Natural killer cell (primary cell): ENCODE measurements at regions not wholly inside any gene's neighbourhood (a gene's known extent, or its start where the extent isn't known, plus 50 kb on each side); places are given as distances from the start of the nearest gene placed in this dataset.

Source experiments
- ATAC-seq, 3 donors: fragments of 150-1000 bp in 2 of 3; fragments of 200-7000 bp in 1 of 3; cut with Tn5 transposase; 1 replicate in 1 of 3; 2 replicates in 2 of 3; pipeline ENCODE4 v1.10.0; 2021; ENCODE audit warnings: mild to moderate bottlenecking in 2 of 3, moderate library complexity in 2 of 3
- DNase-seq, 2 donors: peaks; one replicate each; pipeline versions ENCODE4 v3.0.0 to v3.0.0-alpha.2; 2013 to 2021; ENCODE audit warnings: mixed read lengths in 1 of 2
- H3K27ac ChIP-seq: one replicate; pipeline ENCODE4 v1.5.1; 2013; ENCODE audit warnings: mild to moderate bottlenecking, low read length
- H3K27me3 ChIP-seq: one replicate; pipeline ENCODE4 v1.6.1; 2013; ENCODE audit warnings: low read length; ENCODE audit not compliant: control insufficient read depth, insufficient read depth
- H3K36me3 ChIP-seq: one replicate; pipeline ENCODE4 v1.6.1; 2013; ENCODE audit warnings: low read length; ENCODE audit not compliant: control insufficient read depth, insufficient read depth
- H3K4me1 ChIP-seq: one replicate; pipeline ENCODE4 v1.6.1; 2013; ENCODE audit warnings: low read length; ENCODE audit not compliant: control insufficient read depth, insufficient read depth
- H3K4me3 ChIP-seq: one replicate; pipeline ENCODE4 v1.5.1; 2013; ENCODE audit warnings: low read length
- H3K9me3 ChIP-seq: one replicate; pipeline ENCODE4 v1.6.1; 2013; ENCODE audit warnings: low read length; ENCODE audit not compliant: control insufficient read depth, insufficient read depth
- H3K27ac Mint-ChIP-seq, 2 donors: one replicate each; pipeline ENCODE4 v1.8.0; 2022; ENCODE audit warnings: mild to moderate bottlenecking in 2 of 2, mixed read lengths in 2 of 2, moderate library complexity in 1 of 2
- H3K27me3 Mint-ChIP-seq, 2 donors: one replicate each; pipeline ENCODE4 v1.8.0; 2022; ENCODE audit warnings: low read depth in 2 of 2, mixed read lengths in 2 of 2
- H3K36me3 Mint-ChIP-seq: one replicate; pipeline ENCODE4 v1.8.0; 2022; ENCODE audit warnings: mixed read lengths
- H3K4me1 Mint-ChIP-seq, 2 donors: one replicate each; pipeline ENCODE4 v1.8.0; 2022; ENCODE audit warnings: mixed read lengths in 2 of 2
- H3K4me3 Mint-ChIP-seq: one replicate; pipeline ENCODE4 v1.8.0; 2022; ENCODE audit warnings: mild to moderate bottlenecking, moderate library complexity, mixed read lengths
- H3K9me3 Mint-ChIP-seq, 2 donors: one replicate each; pipeline ENCODE4 v1.8.0; 2022; ENCODE audit warnings: mixed read lengths in 2 of 2
- WGBS: methylation state at CpG from one replicate; pipeline ENCODE4 v1.1.7; 2013; ENCODE audit warnings: missing lambda C conversion rate; ENCODE audit not compliant: insufficient coverage; 5-methylcytosine and 5-hydroxymethylcytosine counted together
- intact Hi-C: fragments of 100-400 bp; cut with micrococcal nuclease; formaldehyde crosslinking; loops from one replicate; pipeline ENCODE4 v1.14.2; 2022
- TF ChIP-seq, protein P1 (sequence below): fragments of 200-600 bp; IDR thresholded peaks from one replicate; pipeline ENCODE4 v1.8.0; 2022; ENCODE audit warnings: antibody characterized with exemption

DNA sequence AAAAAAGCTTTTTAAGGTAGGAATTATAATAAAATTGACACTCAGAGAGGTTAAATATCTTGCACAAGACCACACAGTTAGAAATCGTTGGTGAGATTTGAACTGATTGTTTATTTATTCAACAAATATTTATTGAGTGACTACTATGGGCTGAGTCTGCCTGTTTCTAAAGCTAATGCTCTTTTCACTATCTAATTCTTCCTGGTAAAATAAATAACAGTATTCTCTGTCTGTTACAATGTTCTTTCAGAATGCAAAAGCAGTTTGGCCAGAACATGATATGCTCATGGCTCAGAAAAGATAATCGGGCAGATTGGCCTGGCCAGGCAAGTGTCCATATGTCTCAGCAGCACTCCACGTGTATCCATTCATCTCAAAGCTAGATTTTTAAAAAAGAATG is 82.0 kb downstream of the BTG1 start:
- intact Hi-C loops = no loop called here
- Mint-ChIP-seq H3K27ac (no peak overlapping the region), H3K4me1 (peaks cover 0 to under 1% of the 10 kb centered on the region in 2 donors), H3K36me3 (no peaks in the 10 kb centered on the region), H3K4me3 (no peak overlapping the region), H3K9me3 (no peaks in the 10 kb centered on the region), H3K27me3 (no peaks in the 10 kb centered on the region)
- Histone ChIP-seq H3K4me3 (no peak overlapping the region), H3K36me3 (no peaks in the 10 kb centered on the region), H3K27ac (no peak overlapping the region), H3K9me3 (no peaks in the 10 kb centered on the region), H3K27me3 (no peaks in the 10 kb centered on the region), H3K4me1 (peaks cover 7% of the 10 kb centered on the region)
- ATAC-seq (no peak), DNase-seq (no peak)
- 99% methylated on average over 3 of the region's 3 CpGs for WGBS
- TF ChIP-seq, protein P1, sequence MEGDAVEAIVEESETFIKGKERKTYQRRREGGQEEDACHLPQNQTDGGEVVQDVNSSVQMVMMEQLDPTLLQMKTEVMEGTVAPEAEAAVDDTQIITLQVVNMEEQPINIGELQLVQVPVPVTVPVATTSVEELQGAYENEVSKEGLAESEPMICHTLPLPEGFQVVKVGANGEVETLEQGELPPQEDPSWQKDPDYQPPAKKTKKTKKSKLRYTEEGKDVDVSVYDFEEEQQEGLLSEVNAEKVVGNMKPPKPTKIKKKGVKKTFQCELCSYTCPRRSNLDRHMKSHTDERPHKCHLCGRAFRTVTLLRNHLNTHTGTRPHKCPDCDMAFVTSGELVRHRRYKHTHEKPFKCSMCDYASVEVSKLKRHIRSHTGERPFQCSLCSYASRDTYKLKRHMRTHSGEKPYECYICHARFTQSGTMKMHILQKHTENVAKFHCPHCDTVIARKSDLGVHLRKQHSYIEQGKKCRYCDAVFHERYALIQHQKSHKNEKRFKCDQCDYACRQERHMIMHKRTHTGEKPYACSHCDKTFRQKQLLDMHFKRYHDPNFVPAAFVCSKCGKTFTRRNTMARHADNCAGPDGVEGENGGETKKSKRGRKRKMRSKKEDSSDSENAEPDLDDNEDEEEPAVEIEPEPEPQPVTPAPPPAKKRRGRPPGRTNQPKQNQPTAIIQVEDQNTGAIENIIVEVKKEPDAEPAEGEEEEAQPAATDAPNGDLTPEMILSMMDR = no peak

DNA sequence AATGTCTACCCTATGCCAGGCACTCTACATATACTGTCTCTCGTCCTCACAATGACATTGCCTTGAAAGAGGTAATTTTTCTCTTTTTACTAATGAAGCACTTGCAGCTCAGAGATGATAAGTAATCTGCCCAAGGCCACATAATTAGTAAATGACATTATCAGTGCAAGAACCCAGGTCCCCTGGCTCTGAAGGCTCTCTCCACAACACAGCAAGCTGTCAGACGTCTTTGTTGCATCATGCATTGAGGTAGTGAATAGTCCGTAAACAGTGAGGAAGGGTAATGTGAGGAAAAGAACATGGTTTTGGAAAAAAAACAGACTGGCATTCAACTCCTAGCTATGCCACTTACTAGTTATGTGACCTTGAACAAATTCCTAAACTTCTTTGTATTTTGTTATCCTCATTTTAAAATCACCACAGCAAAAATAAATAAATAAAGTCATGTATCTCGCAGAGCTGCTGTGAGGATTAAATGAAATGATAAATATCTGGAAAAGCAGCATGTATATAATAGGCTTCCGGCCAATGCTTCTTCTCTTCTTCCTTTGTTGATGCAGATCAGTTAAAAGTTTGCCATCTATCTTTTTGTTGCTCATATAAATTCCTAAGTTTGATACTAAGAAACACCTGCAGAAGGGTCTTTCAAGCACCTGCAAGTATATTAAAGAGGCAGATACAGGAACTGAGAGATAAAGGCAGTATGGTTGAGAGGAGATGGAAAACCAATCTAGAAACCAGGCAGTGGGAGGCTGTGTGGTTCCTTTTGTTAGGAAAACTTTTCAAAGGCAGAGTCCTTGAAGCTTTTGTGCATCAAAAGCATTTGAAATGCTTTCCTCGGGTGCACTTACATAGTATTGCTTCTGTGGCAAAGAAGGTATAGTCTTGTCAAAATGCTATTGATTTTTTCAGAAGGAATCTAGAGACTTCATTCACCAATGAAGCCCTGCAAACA is 82.8 kb downstream of the BTG1 start:
- H3K27me3 ChIP-seq = no peaks in the 10 kb centered on the region
- H3K9me3 ChIP-seq = no peaks in the 10 kb centered on the region
- H3K36me3 Mint-ChIP-seq = no peaks in the 10 kb centered on the region
- DNase-seq (no peak), ATAC-seq (no peak)
- WGBS = 86% methylated on average over 4 of the region's 6 CpGs
- H3K4me3 ChIP-seq = no peak overlapping the region
- TF ChIP-seq, protein P1 = no peak
- H3K9me3 Mint-ChIP-seq = no peaks in the 10 kb centered on the region
- H3K27ac Mint-ChIP-seq = no peak overlapping the region
- no peaks in the 10 kb centered on the region for H3K27me3 Mint-ChIP-seq
- intact Hi-C loops = no loop called here
- peaks cover 7% of the 10 kb centered on the region for H3K4me1 ChIP-seq
- no peak overlapping the region for H3K4me3 Mint-ChIP-seq
- H3K27ac ChIP-seq = no peak overlapping the region
- H3K36me3 ChIP-seq = no peaks in the 10 kb centered on the region
- H3K4me1 Mint-ChIP-seq = peaks cover 0 to 4% of the 10 kb centered on the region in 2 donors

DNA sequence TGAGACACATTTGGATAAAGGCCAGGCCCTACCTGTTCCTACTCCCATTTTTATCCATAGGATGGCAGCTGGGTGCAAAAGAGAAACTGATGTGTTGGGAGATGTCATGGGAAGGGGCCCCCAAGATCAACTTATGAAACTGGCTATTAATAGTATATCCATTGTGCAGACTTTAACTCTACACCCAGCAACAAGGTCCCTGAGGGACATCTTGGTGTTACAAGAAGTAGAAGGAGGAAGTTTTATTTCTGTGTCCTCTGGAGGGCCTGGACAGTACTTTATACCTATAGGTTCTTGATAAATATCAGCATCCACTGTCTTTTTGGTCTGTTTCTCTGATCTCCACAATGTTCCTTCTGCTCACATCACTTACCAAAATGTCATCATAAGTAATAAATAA is 84.6 kb downstream of the BTG1 start:
- ATAC-seq (no peak), DNase-seq (no peak)
- Histone ChIP-seq H3K27me3 (no peaks in the 10 kb centered on the region), H3K36me3 (no peaks in the 10 kb centered on the region), H3K4me3 (no peak overlapping the region), H3K9me3 (no peaks in the 10 kb centered on the region), H3K27ac (no peak overlapping the region), H3K4me1 (peaks cover 7% of the 10 kb centered on the region)
- Mint-ChIP-seq H3K4me3 (no peak overlapping the region), H3K4me1 (peaks cover 0 to 4% of the 10 kb centered on the region in 2 donors), H3K27ac (no peak overlapping the region), H3K27me3 (no peaks in the 10 kb centered on the region), H3K9me3 (no peaks in the 10 kb centered on the region), H3K36me3 (no peaks in the 10 kb centered on the region)
- TF ChIP-seq, protein P1 = no peak
- intact Hi-C loops = no loop called here

DNA sequence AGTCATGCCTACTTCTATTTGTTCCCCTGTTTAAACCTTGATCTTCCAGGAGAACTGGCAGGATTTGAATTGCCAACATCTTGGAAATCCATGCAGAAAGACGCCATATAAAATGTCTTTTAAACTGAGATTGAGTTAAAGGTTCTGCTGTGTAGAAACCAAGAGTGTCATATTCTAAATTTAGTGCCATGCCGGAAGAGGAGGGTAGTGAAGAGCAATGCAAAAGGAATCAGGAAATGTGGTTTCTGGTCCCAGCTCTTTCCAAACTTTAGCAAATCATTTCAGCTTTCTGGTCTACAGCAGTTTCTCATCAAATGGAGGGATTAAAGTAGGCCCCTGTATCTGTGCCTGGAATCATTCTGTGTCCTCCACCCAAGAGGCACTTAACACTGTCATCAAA is 85.7 kb downstream of the BTG1 start:
- TF ChIP-seq, protein P1 = no peak
- 76% methylated on average over 2 of the region's 2 CpGs for WGBS
- intact Hi-C loops = no loop called here
- no peaks in the 10 kb centered on the region for H3K36me3 Mint-ChIP-seq
- H3K4me3 ChIP-seq = no peak overlapping the region
- H3K4me1 Mint-ChIP-seq = peaks cover 0 to 4% of the 10 kb centered on the region in 2 donors
- H3K27me3 ChIP-seq = no peaks in the 10 kb centered on the region
- H3K9me3 ChIP-seq = no peaks in the 10 kb centered on the region
- no peaks in the 10 kb centered on the region for H3K36me3 ChIP-seq
- no peaks in the 10 kb centered on the region for H3K27me3 Mint-ChIP-seq
- no peak overlapping the region for H3K4me3 Mint-ChIP-seq
- ATAC-seq = no peak
- no peak overlapping the region for H3K27ac ChIP-seq
- no peak for DNase-seq
- no peaks in the 10 kb centered on the region for H3K9me3 Mint-ChIP-seq
- H3K27ac Mint-ChIP-seq = no peak overlapping the region
- peaks cover 7% of the 10 kb centered on the region for H3K4me1 ChIP-seq
